DMS53 (cell line): ENCODE measurements at regions not wholly inside any gene's neighbourhood (a gene's known extent, or its start where the extent isn't known, plus 50 kb on each side); places are given as distances from the start of the nearest gene placed in this dataset.

ENCODE experiments used
- DNase-seq: peaks from one replicate; lab custom pipeline; 2025; lab: John Stamatoyannopoulos, UW

GRCh38 chr15:29319823-29320222 is 50.2 kb upstream of the NSMCE3 start:
- no peak for DNase-seq
